Hepatocyte (in vitro differentiated cells): ENCODE measurements at regions not wholly inside any gene's neighbourhood (a gene's known extent, or its start where the extent isn't known, plus 50 kb on each side); places are given as distances from the start of the nearest gene placed in this dataset.

Experiments used
- DNase-seq: peaks from one replicate; pipeline ENCODE4 v3.0.0-alpha.2; 2016; ENCODE audit warnings: low spot score
- H2AFZ ChIP-seq: fragments of 200-600 bp; sonication (generic); 2 replicates; pipeline ENCODE4 v1.6.0; 2016; ENCODE audit warnings: antibody characterized with exemption, mild to moderate bottlenecking
- H3K27ac ChIP-seq: fragments of 200-600 bp; sonication (generic); 2 replicates; pipeline ENCODE4 v1.5.1; 2016; ENCODE audit warnings: mild to moderate bottlenecking
- H3K27me3 ChIP-seq: fragments of 200-600 bp; sonication (generic); 2 replicates; pipeline ENCODE4 v1.6.1; 2016
- H3K36me3 ChIP-seq: fragments of 200-600 bp; sonication (generic); replicated peaks from 2 replicates; pipeline ENCODE4 v1.5.1; 2016; ENCODE audit warnings: low read depth; ENCODE audit not compliant: insufficient read depth
- H3K4me1 ChIP-seq: fragments of 200-600 bp; sonication (generic); 2 replicates; pipeline ENCODE4 v1.5.1; 2016; ENCODE audit warnings: mild to moderate bottlenecking, moderate library complexity; ENCODE audit not compliant: insufficient read depth
- H3K4me2 ChIP-seq: fragments of 200-600 bp; sonication (generic); 2 replicates; pipeline ENCODE4 v1.6.0; 2016
- H3K4me3 ChIP-seq: fragments of 200-600 bp; sonication (generic); 2 replicates; pipeline ENCODE4 v1.5.1; 2016; ENCODE audit warnings: mild to moderate bottlenecking
- H3K79me2 ChIP-seq: fragments of 200-600 bp; sonication (generic); 2 replicates; pipeline ENCODE4 v1.6.0; 2017; ENCODE audit warnings: mild to moderate bottlenecking
- H3K9me2 ChIP-seq: fragments of 200-600 bp; sonication (generic); replicated peaks from 2 replicates; pipeline ENCODE4 v1.6.0; 2017; ENCODE audit warnings: mild to moderate bottlenecking; ENCODE audit not compliant: insufficient read depth
- H3K9me3 ChIP-seq: fragments of 200-600 bp; sonication (generic); 2 replicates; pipeline ENCODE4 v1.5.1; 2016; ENCODE audit warnings: low read depth, mild to moderate bottlenecking
- H4K20me1 ChIP-seq: fragments of 200-600 bp; sonication (generic); 2 replicates; pipeline ENCODE4 v1.6.0; 2016; ENCODE audit warnings: mild to moderate bottlenecking; ENCODE audit not compliant: insufficient read depth, poor library complexity, severe bottlenecking
- EZH2 ChIP-seq: fragments of 200-600 bp; sonication (generic); IDR thresholded peaks from 2 replicates; pipeline ENCODE4 v1.6.1; 2016; ENCODE audit warnings: antibody characterized with exemption, mild to moderate bottlenecking, borderline replicate concordance
- EZH2phosphoT487 ChIP-seq: fragments of 200-600 bp; sonication (generic); IDR thresholded peaks from one replicate; pipeline ENCODE4 v1.6.1; 2018; ENCODE audit warnings: antibody characterized with exemption, mild to moderate bottlenecking, low read depth, moderate library complexity; ENCODE audit not compliant: unreplicated experiment, severe bottlenecking
- WGBS: methylation state at CpG from one replicate; pipeline ENCODE4 v1.1.6; 2016; ENCODE audit warnings: low lambda C conversion rate; ENCODE audit errors: missing lambda C conversion rate; 5-methylcytosine and 5-hydroxymethylcytosine counted together
- TF ChIP-seq, protein P1 (sequence below): fragments of 200-600 bp; sonication (generic); IDR thresholded peaks from 2 replicates; pipeline ENCODE4 v1.5.1; 2016; ENCODE audit warnings: antibody characterized with exemption, mild to moderate bottlenecking; ENCODE audit not compliant: poor library complexity

GRCh38 chr7:35546691-35547429 lies 148.1 kb downstream of the HERPUD2 start:
- H3K4me1 ChIP-seq = no peaks in the 10 kb centered on the region
- DNase-seq = no peak
- no peak overlapping the region for H3K27ac ChIP-seq
- H3K4me2 ChIP-seq = no peak overlapping the region
- no peaks in the 10 kb centered on the region for H3K36me3 ChIP-seq
- H2AFZ ChIP-seq = no peak overlapping the region
- H3K4me3 ChIP-seq = no peak overlapping the region
- H4K20me1 ChIP-seq = no peaks in the 10 kb centered on the region
- no peaks in the 10 kb centered on the region for H3K9me2 ChIP-seq
- 75% methylated on average over 7 of the region's 7 CpGs for WGBS
- peaks cover 5% of the 10 kb centered on the region for H3K27me3 ChIP-seq
- H3K79me2 ChIP-seq = no peaks in the 10 kb centered on the region
- H3K9me3 ChIP-seq = no peaks in the 10 kb centered on the region
- TF ChIP-seq, protein P1, sequence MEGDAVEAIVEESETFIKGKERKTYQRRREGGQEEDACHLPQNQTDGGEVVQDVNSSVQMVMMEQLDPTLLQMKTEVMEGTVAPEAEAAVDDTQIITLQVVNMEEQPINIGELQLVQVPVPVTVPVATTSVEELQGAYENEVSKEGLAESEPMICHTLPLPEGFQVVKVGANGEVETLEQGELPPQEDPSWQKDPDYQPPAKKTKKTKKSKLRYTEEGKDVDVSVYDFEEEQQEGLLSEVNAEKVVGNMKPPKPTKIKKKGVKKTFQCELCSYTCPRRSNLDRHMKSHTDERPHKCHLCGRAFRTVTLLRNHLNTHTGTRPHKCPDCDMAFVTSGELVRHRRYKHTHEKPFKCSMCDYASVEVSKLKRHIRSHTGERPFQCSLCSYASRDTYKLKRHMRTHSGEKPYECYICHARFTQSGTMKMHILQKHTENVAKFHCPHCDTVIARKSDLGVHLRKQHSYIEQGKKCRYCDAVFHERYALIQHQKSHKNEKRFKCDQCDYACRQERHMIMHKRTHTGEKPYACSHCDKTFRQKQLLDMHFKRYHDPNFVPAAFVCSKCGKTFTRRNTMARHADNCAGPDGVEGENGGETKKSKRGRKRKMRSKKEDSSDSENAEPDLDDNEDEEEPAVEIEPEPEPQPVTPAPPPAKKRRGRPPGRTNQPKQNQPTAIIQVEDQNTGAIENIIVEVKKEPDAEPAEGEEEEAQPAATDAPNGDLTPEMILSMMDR = no peak
- TF ChIP-seq EZH2phosphoT487 (no peak), EZH2 (no peak)

GRCh38 chr7:35545831-35546230 lies 149.1 kb downstream of the HERPUD2 start:
- peaks cover 5% of the 10 kb centered on the region for H3K27me3 ChIP-seq
- no peaks in the 10 kb centered on the region for H3K9me2 ChIP-seq
- no peak for TF ChIP-seq EZH2
- no peak for TF ChIP-seq EZH2phosphoT487
- TF ChIP-seq, protein P1 = no peak
- no peaks in the 10 kb centered on the region for H3K4me1 ChIP-seq
- no peaks in the 10 kb centered on the region for H4K20me1 ChIP-seq
- H3K4me2 ChIP-seq = no peak overlapping the region
- H2AFZ ChIP-seq = no peak overlapping the region
- no peaks in the 10 kb centered on the region for H3K79me2 ChIP-seq
- no peak overlapping the region for H3K27ac ChIP-seq
- H3K36me3 ChIP-seq = no peaks in the 10 kb centered on the region
- no peak overlapping the region for H3K4me3 ChIP-seq
- no peak for DNase-seq
- 93% methylated on average over 5 of the region's 5 CpGs for WGBS
- H3K9me3 ChIP-seq = no peaks in the 10 kb centered on the region

GRCh38 chr7:35544028-35544742 lies 150.8 kb downstream of the HERPUD2 start:
- WGBS = 85% methylated on average over 7 of the region's 7 CpGs
- H2AFZ ChIP-seq = no peak overlapping the region
- no peak for TF ChIP-seq EZH2phosphoT487
- TF ChIP-seq EZH2 = no peak
- TF ChIP-seq, protein P1 = no peak
- no peak overlapping the region for H3K4me2 ChIP-seq
- H3K27me3 ChIP-seq = peaks cover 5% of the 10 kb centered on the region
- H3K4me3 ChIP-seq = no peak overlapping the region
- H3K4me1 ChIP-seq = no peaks in the 10 kb centered on the region
- no peak overlapping the region for H3K27ac ChIP-seq
- no peaks in the 10 kb centered on the region for H3K79me2 ChIP-seq
- no peaks in the 10 kb centered on the region for H3K9me2 ChIP-seq
- H3K36me3 ChIP-seq = no peaks in the 10 kb centered on the region
- no peaks in the 10 kb centered on the region for H4K20me1 ChIP-seq
- no peaks in the 10 kb centered on the region for H3K9me3 ChIP-seq
- no peak for DNase-seq
